GM19025 (cell line): ENCODE measurements at regions not wholly inside any gene's neighbourhood (a gene's known extent, or its start where the extent isn't known, plus 50 kb on each side); places are given as distances from the start of the nearest gene placed in this dataset.
"Not testable (repeated sequence)": the region's sequence is repeated elsewhere in the genome, so short reads cannot be mapped to it uniquely, and the experiment has no call there.

Source experiments
- ATAC-seq: cut with Tn5 transposase; IDR thresholded peaks from one replicate; pipeline ENCODE4 v1.9.1; 2021; ENCODE audit warnings: mild to moderate bottlenecking, low read depth, moderate library complexity; ENCODE audit not compliant: unreplicated experiment

GRCh38 chr2:66111706-66112105, 323.2 kb upstream of the MEIS1 start:
- ATAC-seq, result no peak

- no peak for ATAC-seq
These were observed 324.3 kb upstream of the MEIS1 start for GRCh38 chr2:66110608-66111007.

GRCh38 chr2:66110086-66110485, 324.8 kb upstream of the MEIS1 start:
- ATAC-seq, result no peak

- ATAC-seq, result no peak
These were observed 325.5 kb upstream of the MEIS1 start for GRCh38 chr2:66109419-66109818.

GRCh38 chr2:66105066-66105753, 329.7 kb upstream of the MEIS1 start:
- ATAC-seq, result no peak

- no peak for ATAC-seq
These were observed 331.3 kb upstream of the MEIS1 start for GRCh38 chr2:66103581-66103980.

GRCh38 chr2:66101206-66101605, 333.7 kb upstream of the MEIS1 start:
- no peak for ATAC-seq

- ATAC-seq, result no peak
These were observed 339.0 kb upstream of the MEIS1 start for GRCh38 chr2:66095820-66096345.

- ATAC-seq, result not testable (repeated sequence)
These were observed 340.2 kb upstream of the MEIS1 start for GRCh38 chr2:66094689-66095088.

- no peak for ATAC-seq
These were observed 341.6 kb upstream of the MEIS1 start for GRCh38 chr2:66093371-66093770.

- no peak for ATAC-seq
These were observed 349.9 kb upstream of the MEIS1 start for GRCh38 chr2:66084948-66085590.

- no peak for ATAC-seq
These were observed 352.3 kb upstream of the MEIS1 start for GRCh38 chr2:66082581-66082980.

- ATAC-seq, result no peak
These were observed 354.8 kb upstream of the MEIS1 start for GRCh38 chr2:66080127-66080526.

GRCh38 chr2:66073172-66073571, 361.8 kb upstream of the MEIS1 start:
- no peak for ATAC-seq

GRCh38 chr2:66070721-66071602, 364.0 kb upstream of the MEIS1 start:
- no peak for ATAC-seq

GRCh38 chr2:66069937-66070720, 364.8 kb upstream of the MEIS1 start:
- ATAC-seq, result no peak

GRCh38 chr2:66066032-66066431, 368.9 kb upstream of the MEIS1 start:
- no peak for ATAC-seq

- no peak for ATAC-seq
These were observed 375.6 kb upstream of the MEIS1 start for GRCh38 chr2:66059332-66059731.

GRCh38 chr2:66058675-66059074, 376.2 kb upstream of the MEIS1 start:
- no peak for ATAC-seq

- no peak for ATAC-seq
These were observed 377.1 kb upstream of the MEIS1 start for GRCh38 chr2:66057844-66058243.
